Hematopoietic multipotent progenitor cell treated with erythropoietin and hydrocortisone succinate and interleukin-3 and kit ligand, for 8 days (in vitro differentiated cells): ENCODE measurements at regions not wholly inside any gene's neighbourhood (a gene's known extent, or its start where the extent isn't known, plus 50 kb on each side); places are given as distances from the start of the nearest gene placed in this dataset.

Source experiments
- DNase-seq: peaks from one replicate; pipeline ENCODE4 v3.0.0-alpha.2; 2015

- no peak for DNase-seq
These were observed 175.3 kb upstream of the MPHOSPH6 start for GRCh38 chr16:82345318-82345717.

GRCh38 chr16:82344157-82344556 is 174.1 kb upstream of the MPHOSPH6 start:
- DNase-seq = no peak

GRCh38 chr16:82341146-82341669 is 171.2 kb upstream of the MPHOSPH6 start:
- DNase-seq = no peak

- no peak for DNase-seq
These were observed 170.5 kb upstream of the MPHOSPH6 start for GRCh38 chr16:82340531-82340930.

- DNase-seq = no peak
These were observed 167.3 kb upstream of the MPHOSPH6 start for GRCh38 chr16:82337355-82337754.

GRCh38 chr16:82331974-82332750 is 162.1 kb upstream of the MPHOSPH6 start:
- no peak for DNase-seq

- DNase-seq = no peak
These were observed 161.4 kb upstream of the MPHOSPH6 start for GRCh38 chr16:82331397-82331796.

GRCh38 chr16:82329504-82330192 is 159.6 kb upstream of the MPHOSPH6 start:
- DNase-seq = no peak

- no peak for DNase-seq
These were observed 159.0 kb upstream of the MPHOSPH6 start for GRCh38 chr16:82328881-82329469.

GRCh38 chr16:82323171-82323570 is 153.1 kb upstream of the MPHOSPH6 start:
- no peak for DNase-seq

GRCh38 chr16:82322177-82322576 is 152.2 kb upstream of the MPHOSPH6 start:
- no peak for DNase-seq

- DNase-seq = no peak
These were observed 149.0 kb upstream of the MPHOSPH6 start for GRCh38 chr16:82319038-82319437.

- DNase-seq = no peak
These were observed 147.6 kb upstream of the MPHOSPH6 start for GRCh38 chr16:82317411-82318167.

GRCh38 chr16:82313754-82314153 is 143.7 kb upstream of the MPHOSPH6 start:
- no peak for DNase-seq

- DNase-seq = no peak
These were observed 141.5 kb upstream of the MPHOSPH6 start for GRCh38 chr16:82311528-82311927.

GRCh38 chr16:82302042-82302727 is 132.2 kb upstream of the MPHOSPH6 start:
- DNase-seq = no peak

- DNase-seq = no peak
These were observed 131.2 kb upstream of the MPHOSPH6 start for GRCh38 chr16:82301146-82301755.

GRCh38 chr16:82300374-82300951 is 130.4 kb upstream of the MPHOSPH6 start:
- peak; percentile 5 for DNase-seq

- DNase-seq = no peak
These were observed 128.4 kb upstream of the MPHOSPH6 start for GRCh38 chr16:82298472-82298871.

- no peak for DNase-seq
These were observed 125.5 kb upstream of the MPHOSPH6 start for GRCh38 chr16:82295290-82296201.
